Activated T-helper 1 cell treated with anti-CD3 and anti-CD28 coated beads, Interleukin-12 subunit alpha, Interleukin-12 subunit beta, Interleukin-2, Interleukin-4 antibody, amounts not matched to agents 30 ng/mL and 10 ng/mL and 1 ng/mL, durations not matched to agents 14 hours and 24 hours and 36 hours (primary cell): ENCODE measurements at regions not wholly inside any gene's neighbourhood (a gene's known extent, or its start where the extent isn't known, plus 50 kb on each side); places are given as distances from the start of the nearest gene placed in this dataset.

Experiments
- DNase-seq: peaks from one replicate; pipeline ENCODE4 v3.0.0; 2021; ENCODE audit warnings: low spot score
- H3K27ac Mint-ChIP-seq: one replicate; pipeline ENCODE4 v1.8.0; 2021; ENCODE audit warnings: mild to moderate bottlenecking, mixed read lengths
- H3K27me3 Mint-ChIP-seq: one replicate; pipeline ENCODE4 v1.8.0; 2022; ENCODE audit warnings: mild to moderate bottlenecking, moderate library complexity, mixed read lengths; ENCODE audit not compliant: insufficient read depth
- H3K36me3 Mint-ChIP-seq: one replicate; pipeline ENCODE4 v1.8.0; 2021; ENCODE audit warnings: low read depth, mixed read lengths
- H3K4me1 Mint-ChIP-seq: one replicate; pipeline ENCODE4 v1.8.0; 2021; ENCODE audit warnings: low read depth, mixed read lengths
- H3K4me3 Mint-ChIP-seq: one replicate; pipeline ENCODE4 v1.8.0; 2021; ENCODE audit warnings: mild to moderate bottlenecking, moderate library complexity, mixed read lengths
- H3K9me3 Mint-ChIP-seq: one replicate; pipeline ENCODE4 v1.8.0; 2021; ENCODE audit warnings: mixed read lengths
- intact Hi-C: fragments of 100-400 bp; cut with micrococcal nuclease; formaldehyde crosslinking; loops from one replicate; pipeline ENCODE4 v1.15.1; 2024

DNA sequence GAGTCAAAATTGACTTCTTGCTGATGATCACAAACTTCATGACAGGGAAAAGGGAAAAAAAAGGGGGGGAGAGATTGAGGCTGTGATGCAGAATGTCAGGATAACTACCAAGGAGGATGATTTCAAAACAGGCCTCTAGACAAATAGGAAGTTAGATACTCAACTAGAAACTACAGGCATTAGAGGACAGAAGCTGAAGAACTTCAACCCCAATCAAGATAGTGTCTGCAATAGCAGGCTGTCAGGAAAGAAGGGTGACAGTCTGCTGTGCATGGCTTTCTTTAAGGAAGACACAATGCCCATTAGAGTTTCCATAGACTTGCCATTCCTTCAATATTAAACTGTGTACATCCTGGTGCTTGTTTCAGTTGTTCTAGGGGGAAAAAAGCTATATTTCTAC lies 257.2 kb downstream of the TTLL7 start:
- H3K4me3 Mint-ChIP-seq, result no peak overlapping the region
- no peaks in the 10 kb centered on the region for H3K36me3 Mint-ChIP-seq
- DNase-seq, result no peak
- intact Hi-C loops, result no loop called here
- H3K9me3 Mint-ChIP-seq, result no peaks in the 10 kb centered on the region
- no peaks in the 10 kb centered on the region for H3K4me1 Mint-ChIP-seq
- no peaks in the 10 kb centered on the region for H3K27me3 Mint-ChIP-seq
- no peak overlapping the region for H3K27ac Mint-ChIP-seq

DNA sequence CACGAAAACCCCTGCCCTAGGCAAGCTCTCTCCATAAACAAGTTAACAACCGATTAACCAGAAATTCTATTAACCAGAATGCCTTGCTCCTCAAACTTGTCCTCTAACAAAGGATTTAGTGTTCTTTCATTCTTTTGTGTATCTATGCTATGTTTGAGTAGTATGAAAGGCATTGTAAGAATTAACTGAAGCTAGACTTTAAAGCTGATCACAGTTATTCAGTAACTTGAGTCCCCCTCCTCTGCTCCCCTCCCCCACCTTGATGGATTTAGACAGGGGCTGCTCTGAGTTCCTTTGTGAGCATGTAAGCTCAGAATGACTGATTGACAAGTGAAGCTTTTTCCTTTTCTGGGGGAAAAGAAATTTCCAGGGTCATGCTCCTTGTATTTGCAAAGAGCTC lies 257.6 kb downstream of the TTLL7 start:
- DNase-seq, result no peak
- Mint-ChIP-seq H3K9me3 (no peaks in the 10 kb centered on the region), H3K36me3 (no peaks in the 10 kb centered on the region), H3K27me3 (no peaks in the 10 kb centered on the region), H3K4me1 (no peaks in the 10 kb centered on the region), H3K27ac (no peak overlapping the region), H3K4me3 (no peak overlapping the region)
- intact Hi-C loops, result no loop called here

DNA sequence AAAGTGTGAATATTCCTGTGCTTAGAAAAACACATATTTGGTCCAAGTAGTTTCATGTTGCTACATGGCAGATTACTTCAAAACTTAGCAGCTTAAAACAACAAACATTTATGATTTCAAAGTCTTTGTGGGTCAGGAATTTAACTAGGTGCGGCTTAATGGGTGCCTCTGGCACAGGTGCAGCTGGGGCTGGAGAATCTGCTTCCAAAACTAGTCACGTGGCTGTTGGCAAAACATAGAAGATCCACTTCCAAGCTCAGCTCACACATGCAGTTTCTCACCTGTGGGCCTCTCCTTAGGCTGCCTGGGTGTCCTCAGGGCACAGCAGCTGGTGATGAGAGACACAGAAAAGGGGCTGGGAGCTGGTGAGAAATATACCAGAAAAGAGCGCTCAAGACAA lies 263.4 kb downstream of the TTLL7 start:
- Mint-ChIP-seq H3K27me3 (no peaks in the 10 kb centered on the region), H3K4me1 (no peaks in the 10 kb centered on the region), H3K36me3 (no peaks in the 10 kb centered on the region), H3K9me3 (no peaks in the 10 kb centered on the region), H3K4me3 (no peak overlapping the region), H3K27ac (no peak overlapping the region)
- DNase-seq, result no peak
- intact Hi-C loops, result no loop called here

DNA sequence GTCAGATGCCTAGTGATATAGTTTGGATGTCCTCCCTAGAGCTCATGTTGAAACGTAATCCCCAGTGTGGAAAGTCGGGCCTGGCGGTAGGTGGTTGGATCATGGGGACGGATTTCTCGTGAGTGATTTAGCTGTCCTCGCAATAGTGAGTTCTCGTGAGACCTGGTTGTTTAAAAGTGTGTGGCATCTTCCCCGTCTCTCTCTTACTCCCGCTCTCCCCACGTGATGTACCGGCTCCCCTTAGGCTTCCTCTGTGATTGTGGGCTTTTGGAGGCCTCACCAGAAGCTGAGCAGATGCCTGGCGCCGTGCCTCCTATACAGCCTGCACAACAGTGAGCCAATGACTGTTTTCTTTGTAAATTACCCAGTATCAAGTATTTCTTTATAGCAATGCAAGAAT lies 264.5 kb downstream of the TTLL7 start:
- Mint-ChIP-seq H3K4me3 (no peak overlapping the region), H3K9me3 (no peaks in the 10 kb centered on the region), H3K27ac (no peak overlapping the region), H3K36me3 (no peaks in the 10 kb centered on the region), H3K4me1 (no peaks in the 10 kb centered on the region), H3K27me3 (no peaks in the 10 kb centered on the region)
- intact Hi-C loops, result no loop called here
- DNase-seq, result no peak

DNA sequence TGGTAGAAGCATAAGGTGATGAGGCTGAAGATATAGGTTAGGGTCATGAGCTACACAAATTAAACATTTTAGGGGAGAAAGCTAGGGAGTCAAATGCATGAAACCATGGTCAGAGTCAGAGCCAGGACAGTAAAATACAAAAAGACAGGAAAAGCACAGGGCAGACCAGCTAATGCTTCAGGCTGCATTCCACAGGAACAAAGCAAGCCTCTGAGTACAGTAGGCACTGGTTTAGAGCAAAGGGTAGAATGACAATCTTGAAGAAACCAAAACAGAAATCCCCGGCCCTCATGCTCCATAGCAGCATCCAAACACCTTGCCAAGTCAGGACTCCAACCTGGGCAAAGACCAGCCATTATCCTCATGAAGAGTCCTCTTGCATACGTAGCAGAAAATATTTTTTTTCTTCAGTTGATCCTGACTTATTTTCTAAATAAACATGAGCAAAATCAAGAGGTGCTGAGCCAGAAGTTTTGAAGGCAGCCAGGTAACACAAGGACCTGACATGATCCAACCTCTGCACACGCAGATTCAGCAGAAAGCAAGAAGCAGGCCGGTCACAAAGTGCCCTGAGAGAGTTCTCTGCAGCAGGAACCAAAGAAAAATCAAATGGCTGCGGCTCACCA lies 273.1 kb downstream of the TTLL7 start:
- intact Hi-C loops, result no loop called here
- Mint-ChIP-seq H3K27ac (no peak overlapping the region), H3K27me3 (no peaks in the 10 kb centered on the region), H3K4me3 (no peak overlapping the region), H3K36me3 (no peaks in the 10 kb centered on the region), H3K4me1 (no peaks in the 10 kb centered on the region), H3K9me3 (no peaks in the 10 kb centered on the region)
- no peak for DNase-seq

DNA sequence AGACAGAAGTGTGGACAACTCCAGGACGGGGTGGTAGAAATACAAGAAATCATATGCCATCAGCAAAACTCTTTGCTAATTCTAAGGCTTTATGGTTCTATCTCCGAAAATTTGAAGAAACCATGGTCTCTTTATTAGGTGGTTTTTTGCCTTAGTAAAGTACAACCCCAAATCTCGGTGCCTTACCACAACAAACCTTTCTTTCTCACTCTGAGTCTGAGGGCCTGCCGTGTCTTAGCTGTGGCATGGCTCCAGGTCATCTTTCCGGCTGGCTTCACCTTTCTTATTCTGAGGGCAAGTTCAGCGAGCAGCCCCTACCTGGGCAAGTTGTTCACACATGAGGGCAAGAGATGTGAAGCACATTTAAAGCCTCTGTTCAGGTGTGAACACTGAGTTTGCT lies 280.6 kb downstream of the TTLL7 start:
- Mint-ChIP-seq H3K36me3 (no peaks in the 10 kb centered on the region), H3K4me3 (no peak overlapping the region), H3K9me3 (no peaks in the 10 kb centered on the region), H3K4me1 (no peaks in the 10 kb centered on the region), H3K27me3 (peaks cover 2% of the 10 kb centered on the region), H3K27ac (no peak overlapping the region)
- no peak for DNase-seq
- intact Hi-C loops, result no loop called here

DNA sequence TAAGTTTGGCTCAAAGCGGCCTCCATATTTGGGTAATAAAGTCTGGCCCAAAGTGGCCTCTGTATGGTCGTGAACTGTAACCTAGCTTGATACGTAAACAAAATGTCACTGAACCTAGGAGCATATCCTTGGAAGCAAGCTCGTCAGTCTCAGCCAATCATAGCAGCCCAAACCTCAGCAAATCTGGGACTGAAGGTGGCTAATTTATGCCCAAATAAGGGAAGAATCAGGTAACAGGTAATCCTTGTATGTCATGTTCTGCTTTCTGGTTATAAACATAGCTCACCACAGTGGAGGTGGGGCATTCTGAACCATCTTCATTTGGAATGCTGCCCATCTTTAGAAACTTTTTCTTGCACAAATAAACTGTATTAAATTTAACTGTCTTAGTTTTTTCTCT lies 281.1 kb downstream of the TTLL7 start:
- Mint-ChIP-seq H3K27me3 (peaks cover 2% of the 10 kb centered on the region), H3K4me1 (no peaks in the 10 kb centered on the region), H3K36me3 (no peaks in the 10 kb centered on the region), H3K9me3 (peaks cover 4% of the 10 kb centered on the region), H3K27ac (no peak overlapping the region), H3K4me3 (no peak overlapping the region)
- intact Hi-C loops, result no loop called here
- no peak for DNase-seq

DNA sequence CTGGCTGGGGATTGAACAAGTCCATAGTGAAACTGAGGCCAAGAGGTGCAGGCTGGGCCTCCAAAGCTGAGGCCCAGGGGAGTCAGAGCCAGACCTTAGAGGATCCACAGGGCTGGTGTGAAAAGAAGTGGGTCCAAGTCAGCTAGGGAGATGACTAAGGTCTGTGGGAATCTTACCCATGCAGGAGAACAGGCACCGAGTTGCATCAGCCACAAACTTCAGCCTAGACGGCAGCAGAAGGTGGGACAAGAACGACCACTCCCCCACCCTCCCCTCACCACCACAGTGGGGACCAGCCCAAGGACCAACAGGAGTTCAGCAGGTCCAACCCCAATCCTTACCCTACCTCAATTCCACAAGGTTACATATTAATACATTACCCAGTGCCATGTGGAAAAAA lies 282.3 kb downstream of the TTLL7 start:
- no peaks in the 10 kb centered on the region for H3K36me3 Mint-ChIP-seq
- no peak overlapping the region for H3K4me3 Mint-ChIP-seq
- no peak for DNase-seq

DNA sequence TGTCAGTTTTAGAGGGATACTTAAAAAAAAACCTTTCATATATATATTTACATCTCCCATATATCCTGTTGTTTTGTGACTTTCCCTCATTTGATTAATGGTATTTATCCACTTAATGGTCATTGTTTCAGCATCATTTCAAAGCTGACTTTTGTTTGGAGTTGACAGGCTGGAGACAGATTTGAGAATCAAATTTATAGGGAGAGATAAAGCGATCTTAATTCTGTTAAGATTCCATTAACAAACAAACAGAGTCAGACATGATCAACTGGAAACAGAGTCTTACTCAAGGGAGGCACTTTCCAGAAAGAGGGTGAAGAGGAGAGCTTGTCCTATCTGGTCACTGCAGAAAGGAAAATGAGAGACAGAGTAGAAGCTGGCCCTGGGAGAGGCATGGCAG lies 283.4 kb downstream of the TTLL7 start:
- no peak overlapping the region for H3K4me3 Mint-ChIP-seq
- H3K36me3 Mint-ChIP-seq, result no peaks in the 10 kb centered on the region
- H3K4me1 Mint-ChIP-seq, result no peaks in the 10 kb centered on the region
- peaks cover 9% of the 10 kb centered on the region for H3K9me3 Mint-ChIP-seq
- DNase-seq, result no peak
- H3K27ac Mint-ChIP-seq, result no peak overlapping the region
- peaks cover 2% of the 10 kb centered on the region for H3K27me3 Mint-ChIP-seq
- intact Hi-C loops, result no loop called here

More for the DNA sequence above, 282.3 kb downstream of the TTLL7 start:
- H3K27me3 Mint-ChIP-seq, result peaks cover 2% of the 10 kb centered on the region
- no peaks in the 10 kb centered on the region for H3K4me1 Mint-ChIP-seq
- no peak overlapping the region for H3K27ac Mint-ChIP-seq
- peaks cover 7% of the 10 kb centered on the region for H3K9me3 Mint-ChIP-seq
- intact Hi-C loops, result no loop called here

DNA sequence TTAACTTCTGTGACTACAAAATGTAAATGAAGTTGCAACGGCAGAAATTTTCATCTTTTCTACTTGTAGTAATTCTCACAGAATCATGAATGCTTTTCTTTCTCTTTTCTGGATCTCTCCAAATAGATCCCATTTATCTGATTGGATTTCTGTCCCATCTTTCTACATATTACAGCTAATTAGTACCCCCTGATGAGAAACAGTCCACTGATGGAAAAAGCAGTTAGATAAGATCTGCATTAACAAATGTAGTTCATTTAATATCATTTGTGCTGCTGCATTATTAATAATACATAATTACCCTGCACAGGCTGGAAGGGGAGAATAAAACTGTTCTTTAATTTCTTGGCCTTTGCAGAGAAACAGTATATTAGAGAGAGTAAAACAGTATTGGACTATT lies 289.3 kb downstream of the TTLL7 start:
- DNase-seq, result no peak
- no peak overlapping the region for H3K27ac Mint-ChIP-seq
- H3K36me3 Mint-ChIP-seq, result no peaks in the 10 kb centered on the region
- intact Hi-C loops, result no loop called here
- peaks cover 4% of the 10 kb centered on the region for H3K4me1 Mint-ChIP-seq
- no peaks in the 10 kb centered on the region for H3K27me3 Mint-ChIP-seq
- H3K4me3 Mint-ChIP-seq, result no peak overlapping the region
- H3K9me3 Mint-ChIP-seq, result peaks cover 9% of the 10 kb centered on the region

DNA sequence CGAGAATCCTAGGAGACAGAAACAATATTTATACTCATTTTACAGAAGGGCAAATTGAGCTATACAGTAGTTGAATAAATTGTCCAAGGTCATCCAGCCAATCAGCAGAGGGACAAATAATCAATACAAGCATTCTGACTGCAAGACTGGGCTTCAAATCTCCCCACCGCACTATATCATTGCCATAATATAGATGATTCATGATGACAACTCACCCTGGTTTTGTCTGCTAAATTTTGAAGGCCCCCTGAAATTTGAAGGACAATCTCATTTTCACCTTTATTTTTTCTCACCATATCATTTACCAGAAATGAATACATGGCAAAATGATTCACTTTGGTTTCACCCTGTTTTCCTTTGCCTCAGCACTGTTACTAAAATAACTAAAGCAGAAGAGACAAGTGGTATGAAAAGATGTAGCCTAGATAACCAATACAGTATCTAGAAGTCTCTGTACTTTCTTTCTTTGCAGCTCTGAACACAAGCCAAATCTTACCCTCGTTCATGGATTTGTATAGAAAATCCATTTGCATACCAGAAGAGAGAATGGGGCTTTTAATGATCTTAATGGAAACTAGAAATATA lies 292.5 kb downstream of the TTLL7 start:
- intact Hi-C loops, result no loop called here
- Mint-ChIP-seq H3K27me3 (no peaks in the 10 kb centered on the region), H3K4me3 (no peak overlapping the region), H3K4me1 (peaks cover 4% of the 10 kb centered on the region), H3K9me3 (peaks cover 3% of the 10 kb centered on the region), H3K27ac (no peak overlapping the region), H3K36me3 (no peaks in the 10 kb centered on the region)
- DNase-seq, result no peak

DNA sequence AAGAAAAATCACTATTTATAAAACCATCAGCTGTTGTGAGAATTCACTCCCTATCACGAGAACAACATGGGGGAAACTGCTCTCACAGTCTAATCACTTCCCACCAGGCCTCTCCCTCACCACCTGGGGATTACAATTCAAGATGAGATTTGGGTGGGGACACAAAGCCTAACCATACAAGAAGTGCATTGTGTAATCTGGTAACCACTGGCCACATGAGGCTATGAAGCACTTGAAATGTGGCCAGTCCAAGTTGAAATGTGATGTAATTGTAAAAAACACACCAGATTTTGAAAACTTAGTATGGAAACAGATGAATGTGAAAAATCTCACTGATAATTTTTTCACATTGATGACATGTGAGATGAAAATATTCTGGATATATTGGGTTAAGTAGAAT lies 293.8 kb downstream of the TTLL7 start:
- Mint-ChIP-seq H3K36me3 (no peaks in the 10 kb centered on the region), H3K9me3 (no peaks in the 10 kb centered on the region), H3K4me1 (peaks cover 4% of the 10 kb centered on the region), H3K4me3 (no peak overlapping the region), H3K27ac (no peak overlapping the region), H3K27me3 (no peaks in the 10 kb centered on the region)
- intact Hi-C loops, result no loop called here
- DNase-seq, result no peak

DNA sequence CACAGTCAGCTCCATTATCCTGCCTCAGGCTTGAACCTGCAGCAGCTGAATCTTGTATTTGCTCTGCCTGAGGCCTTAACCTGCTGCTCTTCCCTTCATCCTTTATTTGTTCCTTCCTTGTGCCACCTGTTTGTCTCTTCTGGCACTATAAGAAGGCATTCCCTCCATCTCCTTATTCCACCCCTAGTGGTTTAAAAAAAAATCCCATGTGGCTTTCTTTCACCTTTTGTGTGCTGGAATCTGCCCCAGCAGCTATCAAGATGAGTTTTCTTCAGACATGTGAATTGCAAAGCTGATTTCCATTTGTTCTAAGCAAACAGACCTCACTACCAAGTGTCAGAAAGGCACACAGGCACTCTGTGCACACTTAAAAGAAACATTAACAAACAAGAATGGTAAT lies 294.6 kb downstream of the TTLL7 start:
- no peaks in the 10 kb centered on the region for H3K27me3 Mint-ChIP-seq

DNA sequence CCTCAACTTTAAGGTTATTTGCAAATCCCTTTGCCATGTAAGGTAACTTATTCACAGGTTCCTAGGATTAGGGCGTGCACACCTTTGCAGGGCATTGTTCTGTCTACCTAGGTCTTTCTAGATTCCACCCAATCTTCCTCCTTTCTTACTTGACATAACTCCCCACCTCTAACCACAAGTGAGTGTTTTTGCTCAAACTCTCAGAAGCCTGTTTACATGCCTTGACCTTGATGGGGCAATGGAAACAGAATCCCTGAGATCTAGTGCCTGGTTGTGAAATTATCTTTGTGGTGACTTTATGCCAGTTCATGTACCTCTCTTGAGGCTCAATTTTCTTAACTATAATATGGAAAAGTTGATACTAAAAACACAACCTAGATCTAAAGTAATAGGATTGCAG lies 296.6 kb downstream of the TTLL7 start:
- intact Hi-C loops, result no loop called here
- Mint-ChIP-seq H3K9me3 (peaks cover 10% of the 10 kb centered on the region), H3K27me3 (no peaks in the 10 kb centered on the region), H3K4me1 (peaks cover 4% of the 10 kb centered on the region), H3K27ac (no peak overlapping the region), H3K36me3 (no peaks in the 10 kb centered on the region), H3K4me3 (no peak overlapping the region)
- no peak for DNase-seq

More for the DNA sequence above, 294.6 kb downstream of the TTLL7 start:
- intact Hi-C loops, result no loop called here
- no peak overlapping the region for H3K4me3 Mint-ChIP-seq
- no peak for DNase-seq
- no peaks in the 10 kb centered on the region for H3K36me3 Mint-ChIP-seq
- peaks cover 4% of the 10 kb centered on the region for H3K4me1 Mint-ChIP-seq
- peaks cover 2% of the 10 kb centered on the region for H3K9me3 Mint-ChIP-seq
- H3K27ac Mint-ChIP-seq, result no peak overlapping the region
